KG1 (cell line): ENCODE measurements at regions not wholly inside any gene's neighbourhood (a gene's known extent, or its start where the extent isn't known, plus 50 kb on each side); places are given as distances from the start of the nearest gene placed in this dataset.

Experiments used
- DNase-seq: peaks from one replicate; lab custom pipeline; 2025; lab: John Stamatoyannopoulos, UW

- no peak for DNase-seq
These were observed 420.4 kb downstream of the CETN3 start for GRCh38 chr5:89988998-89989655.

GRCh38 chr5:89988129-89988810, 421.3 kb downstream of the CETN3 start:
- DNase-seq: no peak

GRCh38 chr5:89983216-89983615, 426.3 kb downstream of the CETN3 start:
- DNase-seq: no peak

GRCh38 chr5:89981878-89982773, 427.4 kb downstream of the CETN3 start:
- DNase-seq: no peak

- no peak for DNase-seq
These were observed 428.5 kb downstream of the CETN3 start for GRCh38 chr5:89981021-89981420.

GRCh38 chr5:89973516-89973915, 436.0 kb downstream of the CETN3 start:
- no peak for DNase-seq

- no peak for DNase-seq
These were observed 436.7 kb downstream of the CETN3 start for GRCh38 chr5:89972901-89973300.

GRCh38 chr5:89968958-89969381, 440.6 kb downstream of the CETN3 start:
- no peak for DNase-seq

- DNase-seq: peak; percentile 12
These were observed 441.6 kb downstream of the CETN3 start for GRCh38 chr5:89967771-89968444.

- DNase-seq: no peak
These were observed 452.7 kb downstream of the CETN3 start for GRCh38 chr5:89956838-89957237.

GRCh38 chr5:89954916-89955315, 454.6 kb downstream of the CETN3 start:
- no peak for DNase-seq

GRCh38 chr5:89951876-89952275, 457.7 kb downstream of the CETN3 start:
- DNase-seq: no peak

GRCh38 chr5:89950234-89950633, 459.3 kb downstream of the CETN3 start:
- DNase-seq: no peak

GRCh38 chr5:89948977-89949376, 460.6 kb downstream of the CETN3 start:
- DNase-seq: no peak

- no peak for DNase-seq
These were observed 462.6 kb downstream of the CETN3 start for GRCh38 chr5:89946916-89947315.

- no peak for DNase-seq
These were observed 463.0 kb downstream of the CETN3 start for GRCh38 chr5:89946508-89946907.

- no peak for DNase-seq
These were observed 467.4 kb downstream of the CETN3 start for GRCh38 chr5:89942171-89942570.

GRCh38 chr5:89936576-89936975, 473.0 kb downstream of the CETN3 start:
- DNase-seq: no peak

- DNase-seq: no peak
These were observed 475.5 kb downstream of the CETN3 start for GRCh38 chr5:89934069-89934468.

GRCh38 chr5:89932771-89933181, 476.8 kb downstream of the CETN3 start:
- no peak for DNase-seq

- DNase-seq: no peak
These were observed 478.8 kb downstream of the CETN3 start for GRCh38 chr5:89930591-89931392.
